Stomach smooth muscle (tissue), 2 donors: ENCODE measurements at regions not wholly inside any gene's neighbourhood (a gene's known extent, or its start where the extent isn't known, plus 50 kb on each side); places are given as distances from the start of the nearest gene placed in this dataset.
"Not testable (repeated sequence)": the region's sequence is repeated elsewhere in the genome, so short reads cannot be mapped to it uniquely, and the experiment has no call there.

Experiments used
- H3K27ac ChIP-seq: one replicate; pipeline ENCODE4 v1.7.0; 2013; ENCODE audit warnings: mild to moderate bottlenecking, low read length, inconsistent platforms
- H3K27me3 ChIP-seq, 2 donors: one replicate each; pipeline ENCODE4 v1.7.0; 2013; ENCODE audit warnings: low read length in 2 of 2; ENCODE audit not compliant: insufficient read depth in 2 of 2, control insufficient read depth in 1 of 2
- H3K36me3 ChIP-seq, 2 donors: one replicate each; pipeline ENCODE4 v1.7.0; 2013; ENCODE audit warnings: low read length in 2 of 2; ENCODE audit not compliant: control insufficient read depth in 2 of 2, insufficient read depth in 2 of 2
- H3K4me1 ChIP-seq: one replicate; pipeline ENCODE4 v1.7.0; 2013; ENCODE audit warnings: low read length; ENCODE audit not compliant: control insufficient read depth, insufficient read depth
- H3K4me3 ChIP-seq, 2 donors: one replicate each; pipeline ENCODE4 v1.7.0; 2013; ENCODE audit warnings: low read length in 2 of 2
- H3K9ac ChIP-seq, 2 donors: one replicate each; pipeline ENCODE4 v1.7.0; 2013; ENCODE audit warnings: low read length in 2 of 2, mild to moderate bottlenecking in 1 of 2
- H3K9me3 ChIP-seq, 2 donors: one replicate each; pipeline ENCODE4 v1.7.0; 2013; ENCODE audit warnings: low read length in 2 of 2; ENCODE audit not compliant: control insufficient read depth in 2 of 2
- donor health status: healthy.
- donor health status: Pancreatic carcinoma.

GRCh38 chr1:194647118-194647517 is 1460.7 kb upstream of the B3GALT2 start:
- Histone ChIP-seq H3K4me1 (no peaks in the 10 kb centered on the region), H3K27ac (no peak overlapping the region), H3K9me3 (no peaks in the 10 kb centered on the region), H3K9ac (no peak overlapping the region), H3K36me3 (no peaks in the 10 kb centered on the region), H3K27me3 (no peaks in the 10 kb centered on the region), H3K4me3 (no peak overlapping the region)

GRCh38 chr1:194644528-194644927 is 1458.1 kb upstream of the B3GALT2 start:
- Histone ChIP-seq H3K27me3 (no peaks in the 10 kb centered on the region), H3K4me3 (no peak overlapping the region), H3K27ac (no peak overlapping the region), H3K36me3 (no peaks in the 10 kb centered on the region), H3K4me1 (no peaks in the 10 kb centered on the region), H3K9ac (no peak overlapping the region), H3K9me3 (no peaks in the 10 kb centered on the region)

DNA sequence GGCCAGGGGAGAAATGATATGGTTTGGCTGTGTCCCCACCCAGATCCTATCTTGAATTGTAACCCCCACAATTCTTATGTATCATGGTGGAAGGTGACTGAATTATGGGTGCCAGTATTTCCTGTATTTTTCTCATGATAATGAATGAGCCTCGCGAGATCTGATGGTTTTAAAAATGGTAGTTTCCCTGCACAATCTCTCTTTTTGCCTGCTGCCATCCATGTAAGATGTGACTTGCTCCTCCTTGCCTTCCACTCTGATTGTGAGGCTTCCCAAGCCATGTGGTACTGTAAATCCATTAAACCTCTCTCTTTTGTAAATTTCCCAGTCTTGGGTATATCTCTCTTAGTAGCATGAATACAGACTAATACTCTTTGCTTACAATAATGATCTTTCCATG is 1453.9 kb upstream of the B3GALT2 start:
- Histone ChIP-seq H3K9me3 (peaks cover 0 to 2% of the 10 kb centered on the region in 2 donors), H3K4me1 (no peaks in the 10 kb centered on the region), H3K4me3 (no peak overlapping the region), H3K27me3 (no peaks in the 10 kb centered on the region), H3K27ac (no peak overlapping the region), H3K9ac (no peak overlapping the region), H3K36me3 (no peaks in the 10 kb centered on the region)

- no peaks in the 10 kb centered on the region for H3K36me3 ChIP-seq
- no peaks in the 10 kb centered on the region for H3K4me1 ChIP-seq
- no peak overlapping the region for H3K4me3 ChIP-seq
- H3K27me3 ChIP-seq = no peaks in the 10 kb centered on the region
- no peak overlapping the region for H3K9ac ChIP-seq
- no peak overlapping the region for H3K27ac ChIP-seq
- H3K9me3 ChIP-seq = no peaks in the 10 kb centered on the region
Measured at GRCh38 chr1:194629011-194629410, 1442.6 kb upstream of the B3GALT2 start.

DNA sequence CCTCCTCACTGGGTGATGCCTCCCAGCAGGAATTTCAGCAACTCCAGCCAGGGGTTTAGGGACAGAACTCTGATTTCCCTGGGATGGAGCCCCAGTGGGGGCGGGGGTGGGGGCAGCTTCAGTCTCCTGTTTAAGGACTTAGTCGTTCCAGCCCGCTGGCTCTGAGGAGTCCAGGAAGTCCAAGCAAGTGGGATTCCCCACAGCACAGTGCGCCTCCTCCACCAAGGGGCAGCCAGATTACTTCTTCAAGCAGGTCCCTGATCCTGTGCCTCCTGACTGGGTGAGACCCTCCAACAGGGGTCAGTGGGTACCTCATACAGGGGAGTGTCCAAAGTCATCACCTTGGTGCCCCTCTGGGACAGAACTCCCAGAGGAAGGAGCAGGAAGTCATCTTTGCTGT is 1438.4 kb upstream of the B3GALT2 start:
- H3K9ac ChIP-seq = no peak overlapping the region
- no peak overlapping the region for H3K4me3 ChIP-seq
- H3K4me1 ChIP-seq = no peaks in the 10 kb centered on the region
- H3K27me3 ChIP-seq = no peaks in the 10 kb centered on the region
- H3K36me3 ChIP-seq = no peaks in the 10 kb centered on the region
- no peak overlapping the region for H3K27ac ChIP-seq
- H3K9me3 ChIP-seq = no peaks in the 10 kb centered on the region

DNA sequence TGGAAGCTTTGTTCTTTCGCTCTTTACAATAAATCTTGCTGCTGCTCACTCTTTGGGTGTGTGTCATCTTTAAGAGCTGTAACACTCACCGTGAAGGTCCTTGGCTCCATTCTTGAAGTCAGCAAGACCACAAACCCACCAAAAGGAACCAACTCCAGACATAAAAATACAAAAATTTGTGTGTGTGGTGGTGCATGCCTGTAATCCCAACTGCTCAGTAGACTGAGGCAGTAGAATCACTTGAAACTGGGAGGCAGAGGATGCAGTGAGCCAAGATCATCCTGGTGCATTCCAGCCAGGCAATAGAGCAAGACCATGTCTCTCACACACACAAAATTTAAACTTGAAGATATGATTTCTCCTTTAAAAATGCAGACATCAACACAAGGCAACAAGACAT is 1431.7 kb upstream of the B3GALT2 start:
- Histone ChIP-seq H3K4me3 (no peak overlapping the region), H3K9ac (no peak overlapping the region), H3K4me1 (no peaks in the 10 kb centered on the region), H3K36me3 (no peaks in the 10 kb centered on the region), H3K9me3 (peaks cover 0 to 4% of the 10 kb centered on the region in 2 donors), H3K27ac (no peak overlapping the region), H3K27me3 (no peaks in the 10 kb centered on the region)

DNA sequence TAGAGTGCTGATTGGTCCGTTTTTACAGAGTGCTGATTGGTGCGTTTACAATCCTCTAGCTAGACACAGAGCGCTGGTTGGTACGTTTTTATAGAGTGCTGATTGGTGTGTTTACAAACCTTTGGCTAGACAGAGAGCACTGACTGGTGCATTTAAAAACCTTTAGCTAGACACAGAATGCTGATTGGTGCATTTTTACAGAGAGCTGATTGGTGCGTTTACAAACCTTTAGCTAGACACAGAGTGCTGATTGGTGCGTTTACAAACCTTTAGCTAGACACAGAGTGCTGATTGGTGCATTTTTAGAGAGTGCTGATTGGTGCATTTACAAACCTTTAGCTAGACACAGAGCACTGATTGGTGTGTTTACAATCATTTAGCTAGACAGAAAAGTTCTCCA is 1430.9 kb upstream of the B3GALT2 start:
- H3K4me1 ChIP-seq, H3K27ac ChIP-seq, H3K4me3 ChIP-seq, H3K9me3 ChIP-seq, H3K9ac ChIP-seq, H3K36me3 ChIP-seq, H3K27me3 ChIP-seq: not testable (repeated sequence)

GRCh38 chr1:194616835-194617234 is 1430.4 kb upstream of the B3GALT2 start:
- H3K27me3 ChIP-seq = no peaks in the 10 kb centered on the region
- no peak overlapping the region for H3K27ac ChIP-seq
- peaks cover 0 to 4% of the 10 kb centered on the region in 2 donors for H3K9me3 ChIP-seq
- no peaks in the 10 kb centered on the region for H3K4me1 ChIP-seq
- no peak overlapping the region for H3K4me3 ChIP-seq
- H3K9ac ChIP-seq = no peak overlapping the region
- H3K36me3 ChIP-seq = no peaks in the 10 kb centered on the region

DNA sequence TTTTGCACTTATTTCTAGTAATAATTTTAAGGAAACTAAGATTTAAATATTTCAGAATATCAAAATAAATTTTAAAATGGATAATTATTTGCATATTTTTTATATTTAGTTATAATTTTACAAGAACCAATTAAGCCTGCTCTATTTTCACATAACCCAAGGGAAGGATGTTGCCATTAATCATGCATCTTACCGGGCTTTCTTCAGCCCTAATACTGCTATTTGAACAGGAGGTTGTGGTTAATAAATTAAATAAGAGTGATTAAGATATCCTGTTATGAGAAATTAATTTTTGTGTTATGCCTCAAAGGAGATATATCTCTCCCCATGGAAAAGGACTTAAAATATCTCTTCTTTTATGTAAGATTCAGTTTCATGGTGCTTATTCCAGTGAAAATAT is 1415.8 kb upstream of the B3GALT2 start:
- Histone ChIP-seq H3K9me3 (no peaks in the 10 kb centered on the region), H3K4me1 (no peaks in the 10 kb centered on the region), H3K27me3 (no peaks in the 10 kb centered on the region), H3K4me3 (no peak overlapping the region), H3K9ac (no peak overlapping the region), H3K27ac (no peak overlapping the region), H3K36me3 (no peaks in the 10 kb centered on the region)

- no peaks in the 10 kb centered on the region for H3K36me3 ChIP-seq
- no peak overlapping the region for H3K9ac ChIP-seq
- no peak overlapping the region for H3K27ac ChIP-seq
- H3K27me3 ChIP-seq = no peaks in the 10 kb centered on the region
- H3K9me3 ChIP-seq = no peaks in the 10 kb centered on the region
- H3K4me3 ChIP-seq = no peak overlapping the region
- no peaks in the 10 kb centered on the region for H3K4me1 ChIP-seq
Measured at GRCh38 chr1:194600716-194601115, 1414.3 kb upstream of the B3GALT2 start.

DNA sequence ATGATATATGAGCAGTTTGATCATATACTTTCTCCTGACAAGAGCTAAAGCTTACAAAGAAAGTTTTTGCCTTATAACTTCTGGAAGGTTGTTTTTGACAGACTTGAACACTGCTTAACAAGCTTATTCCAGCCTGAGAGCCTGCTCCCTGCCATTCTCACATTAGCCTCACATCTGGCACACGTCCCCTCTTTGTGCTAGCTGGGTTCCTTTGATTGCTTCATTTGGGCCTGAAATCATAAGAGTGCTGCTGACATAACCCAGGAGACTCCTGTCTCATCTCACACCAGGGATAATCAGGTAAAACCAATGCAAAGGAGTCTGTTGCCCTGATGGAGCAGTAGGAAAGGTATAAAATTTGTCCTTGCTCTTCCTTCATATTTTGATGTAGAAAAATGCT is 1411.7 kb upstream of the B3GALT2 start:
- Histone ChIP-seq H3K9me3 (no peaks in the 10 kb centered on the region), H3K27me3 (no peaks in the 10 kb centered on the region)

DNA sequence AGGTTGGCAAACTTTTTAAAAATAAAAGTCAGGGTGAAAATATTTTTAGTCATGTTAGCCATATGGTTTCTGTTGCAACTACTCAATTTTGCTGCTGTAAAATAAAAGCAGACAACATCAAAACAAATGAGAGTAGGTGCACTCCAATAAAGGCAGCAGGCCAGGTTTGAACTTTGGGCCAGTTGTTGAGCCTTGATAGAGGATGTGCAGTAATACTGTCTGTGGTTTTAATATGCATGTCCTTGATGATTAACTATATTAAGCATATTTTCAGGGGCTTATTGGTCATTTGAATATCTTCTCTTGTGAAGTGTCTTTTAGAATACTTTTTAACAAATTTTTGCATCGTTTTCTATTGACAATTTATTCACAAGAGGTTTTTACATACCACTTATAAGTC is 1399.9 kb upstream of the B3GALT2 start:
- no peaks in the 10 kb centered on the region for H3K4me1 ChIP-seq
- no peaks in the 10 kb centered on the region for H3K36me3 ChIP-seq
- peaks cover 0 to 3% of the 10 kb centered on the region in 2 donors for H3K9me3 ChIP-seq
- no peak overlapping the region for H3K4me3 ChIP-seq
- H3K27me3 ChIP-seq = no peaks in the 10 kb centered on the region
- H3K9ac ChIP-seq = no peak overlapping the region
- H3K27ac ChIP-seq = no peak overlapping the region

More for the DNA sequence above, 1411.7 kb upstream of the B3GALT2 start:
- H3K9ac ChIP-seq = no peak overlapping the region
- no peaks in the 10 kb centered on the region for H3K36me3 ChIP-seq
- no peak overlapping the region for H3K27ac ChIP-seq
- H3K4me3 ChIP-seq = no peak overlapping the region
- no peaks in the 10 kb centered on the region for H3K4me1 ChIP-seq
